GM08714 (cell line): ENCODE measurements at regions not wholly inside any gene's neighbourhood (a gene's known extent, or its start where the extent isn't known, plus 50 kb on each side); places are given as distances from the start of the nearest gene placed in this dataset.

ENCODE experiments used
- H3K4me3 ChIP-seq: fragments of 200-500 bp; sonication (Bioruptor generic); 2 replicates; pipeline ENCODE4 v1.5.1; 2014; ENCODE audit warnings: mild to moderate bottlenecking, low read length, inconsistent platforms
- ZNF274 ChIP-seq: IDR thresholded peaks from 2 replicates; pipeline ENCODE4 v1.6.1; 2012; ENCODE audit warnings: mild to moderate bottlenecking, low read depth, low read length

DNA sequence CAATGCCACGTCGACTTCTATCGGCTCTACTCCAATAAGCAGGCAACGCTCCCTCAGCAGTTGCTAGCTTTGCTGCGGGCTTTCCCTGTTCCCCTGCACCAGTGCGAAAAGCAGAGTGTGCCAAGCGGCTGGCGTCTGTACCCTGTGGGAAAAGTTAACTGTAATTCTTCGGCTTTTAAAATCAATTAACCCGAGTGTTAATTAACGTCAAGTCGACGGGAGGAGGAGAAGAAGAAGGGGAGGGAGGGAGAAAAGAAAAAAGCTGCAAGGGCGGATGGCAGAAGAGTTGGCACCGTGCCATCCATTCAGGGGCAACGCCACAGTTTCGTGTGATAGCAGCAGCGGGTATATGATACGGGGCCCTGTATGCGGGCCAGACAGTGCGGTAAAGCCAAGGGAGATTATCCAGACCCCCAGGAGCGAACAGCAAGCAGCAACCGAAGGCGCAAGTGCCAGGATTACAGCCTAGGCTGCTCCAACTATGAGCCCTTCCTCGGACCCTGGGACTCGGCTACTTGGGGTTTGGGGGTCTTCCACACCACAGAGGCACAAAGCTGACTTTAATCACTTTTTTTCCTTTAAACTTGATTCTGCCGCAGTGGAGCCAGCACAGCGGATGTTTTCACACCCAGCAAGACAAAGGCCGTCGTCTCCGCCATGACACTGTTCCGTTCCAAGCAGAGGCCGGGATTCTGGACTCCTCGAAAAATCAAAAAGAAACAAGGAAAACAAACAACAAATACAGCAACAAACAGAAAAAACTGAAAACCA is 253.8 kb upstream of the PMFBP1 start:
- H3K4me3 ChIP-seq, result no peak overlapping the region
- TF ChIP-seq ZNF274, result no peak

DNA sequence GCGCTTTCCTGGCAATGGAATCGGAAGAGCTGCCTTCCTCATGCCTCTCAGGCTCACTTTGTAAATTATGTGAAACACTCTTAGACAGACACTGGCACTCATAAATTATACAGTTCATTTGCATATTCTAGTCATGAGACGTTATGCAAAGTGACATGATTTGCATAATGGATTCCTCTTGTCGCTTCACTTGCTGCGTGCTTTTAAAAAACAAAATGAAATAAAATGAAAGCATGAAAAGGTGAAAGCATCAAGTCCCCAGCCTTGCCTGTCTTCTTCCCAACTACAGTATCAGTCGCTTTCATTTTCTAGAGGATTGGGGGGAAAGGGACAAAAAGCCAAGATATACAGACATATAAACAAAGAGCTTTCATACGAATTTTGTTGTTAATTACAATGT is 252.8 kb upstream of the PMFBP1 start:
- H3K4me3 ChIP-seq, result no peak overlapping the region
- TF ChIP-seq ZNF274, result no peak

DNA sequence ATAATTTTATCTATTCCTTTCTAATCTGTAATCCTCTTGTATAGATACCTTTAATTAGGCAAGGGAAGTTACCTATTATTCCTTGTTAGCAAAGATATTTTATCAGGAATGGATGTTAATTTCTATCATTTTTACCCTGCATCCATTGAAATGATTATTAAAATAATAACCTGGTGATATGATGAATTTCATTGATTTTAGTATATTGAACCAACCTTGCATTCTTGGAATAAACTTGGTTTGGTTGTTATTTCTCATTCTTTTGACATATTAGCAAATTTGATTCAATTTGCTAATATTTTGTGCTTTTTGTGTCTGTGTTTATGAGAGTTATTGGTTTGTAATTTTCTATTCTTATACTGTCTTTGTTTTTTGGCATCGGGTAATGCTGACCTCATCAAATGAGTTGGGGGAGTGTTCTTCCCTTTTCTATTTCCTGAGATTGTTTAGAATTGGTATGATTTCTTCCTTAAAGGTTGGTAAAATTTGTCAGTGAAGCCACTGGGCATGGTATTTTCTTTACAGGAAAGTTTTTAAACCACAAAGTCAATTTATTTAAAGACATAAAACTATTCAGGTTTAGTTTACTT is 250.4 kb upstream of the PMFBP1 start:
- TF ChIP-seq ZNF274, result no peak
- H3K4me3 ChIP-seq, result no peak overlapping the region

DNA sequence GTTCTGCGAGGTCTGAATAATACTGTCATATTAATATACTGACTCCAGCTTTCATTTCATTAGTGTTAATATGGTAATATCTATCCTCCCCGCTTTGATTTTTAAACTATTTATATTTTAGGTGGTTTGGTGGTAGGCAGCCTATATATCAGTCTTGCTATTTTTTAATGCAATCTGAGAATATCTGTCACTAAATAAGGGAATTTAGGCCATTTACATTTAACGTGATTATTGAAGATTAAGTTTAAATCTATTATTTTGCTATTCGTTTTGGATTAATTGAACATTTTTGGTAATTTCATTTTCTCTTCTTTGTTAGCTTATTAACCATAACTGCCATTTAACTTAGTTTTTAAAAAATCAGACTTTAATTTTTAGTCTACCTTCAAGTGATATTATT is 247.7 kb upstream of the PMFBP1 start:
- no peak for TF ChIP-seq ZNF274
- H3K4me3 ChIP-seq, result no peak overlapping the region

DNA sequence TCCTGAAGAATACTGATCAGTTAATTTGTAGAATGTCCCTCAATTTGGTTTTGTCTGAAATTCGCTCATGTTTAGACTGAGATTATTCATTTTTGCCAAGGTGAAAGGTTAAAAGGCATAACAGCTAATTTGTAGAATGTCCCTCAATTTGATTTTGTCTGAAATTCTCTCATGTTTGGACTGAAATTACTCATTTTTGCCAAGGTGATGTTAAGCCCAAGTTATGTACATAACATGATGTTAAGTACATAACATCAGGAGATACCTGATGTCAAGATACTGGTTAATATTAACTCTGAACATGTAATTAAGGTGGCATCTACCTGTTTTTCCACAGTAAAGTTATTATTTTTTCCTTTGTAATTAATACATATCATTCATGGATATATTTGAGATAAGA is 243.4 kb upstream of the PMFBP1 start:
- H3K4me3 ChIP-seq, result no peak overlapping the region
- TF ChIP-seq ZNF274, result no peak

DNA sequence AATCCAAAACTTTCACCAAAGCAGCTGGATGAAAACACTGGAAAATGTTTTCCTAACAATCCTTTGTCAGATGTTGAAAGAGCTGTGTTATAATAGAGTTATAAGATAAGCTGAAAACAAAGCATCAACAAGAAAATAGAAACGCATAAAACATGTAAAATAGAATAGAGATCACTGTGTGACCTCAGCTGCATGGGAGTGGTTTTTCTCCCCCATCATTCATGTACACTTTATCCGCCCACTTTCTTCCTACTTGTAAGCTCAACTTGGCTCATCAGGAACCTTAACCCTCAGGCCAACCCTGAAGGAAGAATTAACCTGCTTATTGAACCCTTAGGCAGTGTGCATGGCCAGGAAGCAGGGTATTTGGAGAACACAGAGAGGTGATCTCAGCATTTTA is 238.5 kb upstream of the PMFBP1 start:
- H3K4me3 ChIP-seq, result no peak overlapping the region
- TF ChIP-seq ZNF274, result no peak

DNA sequence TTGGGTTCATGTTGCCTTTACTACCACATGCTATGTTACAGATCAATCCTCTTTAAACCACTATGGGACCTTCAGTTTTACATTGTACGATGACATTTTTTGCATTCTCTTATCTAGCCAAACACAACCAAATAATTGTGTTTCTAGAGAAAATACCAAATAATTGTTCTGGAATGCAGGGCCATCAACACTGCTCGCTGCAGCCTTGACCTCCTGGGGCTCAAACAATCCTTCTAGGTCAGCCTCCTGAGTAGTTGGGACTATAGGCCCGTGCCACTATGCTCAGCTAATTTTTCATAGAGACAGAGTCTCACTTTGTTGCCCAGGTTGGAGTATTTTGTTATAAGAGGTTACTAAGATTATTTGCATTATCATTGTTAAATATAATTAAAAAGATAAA is 237.5 kb upstream of the PMFBP1 start:
- TF ChIP-seq ZNF274, result no peak

DNA sequence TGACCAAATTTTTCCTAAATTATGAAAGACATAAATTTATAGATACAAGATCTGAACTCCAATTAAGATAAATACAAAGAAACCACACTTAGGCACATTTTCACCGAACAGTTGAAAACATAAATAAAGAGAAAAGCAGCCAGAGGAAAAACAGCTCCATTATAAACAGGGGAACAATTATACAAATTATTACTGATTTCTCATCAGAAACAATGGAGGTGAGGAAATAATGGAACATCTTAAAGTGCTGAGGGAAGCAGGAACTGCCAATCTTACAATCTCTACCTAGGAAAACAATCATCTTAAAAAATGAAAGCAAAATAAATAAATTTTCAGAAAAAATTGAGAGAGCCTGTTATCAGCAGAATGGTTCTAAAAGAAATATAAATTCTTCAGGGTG is 234.4 kb upstream of the PMFBP1 start:
- no peak overlapping the region for H3K4me3 ChIP-seq
- TF ChIP-seq ZNF274, result no peak

More for the DNA sequence above, 237.5 kb upstream of the PMFBP1 start:
- H3K4me3 ChIP-seq, result no peak overlapping the region

DNA sequence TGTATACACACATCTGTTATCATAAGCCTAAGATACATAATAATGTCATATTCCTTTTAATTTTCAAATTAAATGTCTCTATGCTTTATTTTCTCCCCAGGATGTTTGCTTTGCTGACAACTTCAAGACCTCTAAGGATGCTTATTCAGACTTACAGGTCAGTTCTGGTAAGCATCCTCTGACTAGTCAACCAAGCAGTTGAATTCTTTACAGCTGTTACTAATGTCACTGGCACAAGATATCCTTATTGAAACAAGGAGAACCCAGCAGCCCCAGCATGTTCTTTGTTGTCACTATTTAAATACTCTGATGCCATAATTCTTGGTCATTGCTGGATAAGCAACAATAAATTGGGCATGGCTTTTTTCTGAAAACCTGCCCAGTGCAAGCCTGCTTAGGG is 232.3 kb upstream of the PMFBP1 start:
- no peak overlapping the region for H3K4me3 ChIP-seq
- TF ChIP-seq ZNF274, result no peak

DNA sequence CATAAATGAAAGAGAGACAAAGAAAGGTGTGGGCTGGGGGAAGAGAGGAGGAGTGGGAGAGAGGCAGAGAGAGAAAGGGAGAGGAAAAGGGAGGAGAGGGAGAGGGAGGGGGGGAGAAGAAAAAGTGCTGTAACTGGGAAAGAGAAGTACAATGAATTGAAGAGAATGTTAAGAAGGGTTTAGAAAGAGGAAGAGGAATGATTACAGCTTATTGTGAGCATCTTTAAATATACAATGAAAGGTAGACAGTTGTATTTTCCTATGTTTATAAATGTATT is 229.1 kb upstream of the PMFBP1 start:
- H3K4me3 ChIP-seq, result no peak overlapping the region
- no peak for TF ChIP-seq ZNF274

DNA sequence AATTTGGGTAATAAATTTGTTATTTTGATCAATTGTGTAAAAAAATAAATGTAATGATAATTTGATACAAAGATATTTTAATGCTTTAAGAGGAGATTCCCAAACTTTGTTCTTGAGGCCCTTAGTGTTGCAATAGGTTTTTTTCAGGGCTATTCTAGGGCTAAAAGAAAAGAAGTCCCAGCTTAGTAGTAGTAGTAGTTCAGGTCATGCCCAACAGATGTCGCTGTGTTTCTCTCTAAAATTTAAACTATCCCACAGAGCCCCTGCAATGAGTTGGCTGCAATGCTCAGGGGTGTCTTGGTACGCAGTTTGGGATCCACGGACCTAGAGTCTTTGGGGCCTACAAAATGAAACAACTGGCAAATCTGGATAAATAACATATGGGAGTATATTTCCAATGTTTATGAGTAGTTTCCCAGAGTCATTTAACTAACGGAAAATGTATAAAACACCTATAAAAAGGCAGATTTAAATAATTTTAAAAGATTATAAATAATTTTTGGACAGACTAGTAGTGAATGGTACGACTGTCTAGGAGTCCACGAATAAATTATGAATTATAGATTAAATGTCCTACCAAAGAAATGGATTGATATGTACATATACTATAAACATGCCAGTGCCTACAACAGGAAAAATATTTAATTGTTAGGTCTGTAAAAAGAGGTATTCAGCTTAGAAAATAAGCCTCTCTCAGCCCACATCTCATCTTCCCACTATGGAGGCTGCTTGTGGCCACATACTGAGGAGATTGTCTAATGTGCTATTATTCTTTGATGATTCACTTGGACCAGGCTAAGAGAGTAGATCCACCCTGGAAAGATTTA is 228.5 kb upstream of the PMFBP1 start:
- no peak overlapping the region for H3K4me3 ChIP-seq
- no peak for TF ChIP-seq ZNF274

DNA sequence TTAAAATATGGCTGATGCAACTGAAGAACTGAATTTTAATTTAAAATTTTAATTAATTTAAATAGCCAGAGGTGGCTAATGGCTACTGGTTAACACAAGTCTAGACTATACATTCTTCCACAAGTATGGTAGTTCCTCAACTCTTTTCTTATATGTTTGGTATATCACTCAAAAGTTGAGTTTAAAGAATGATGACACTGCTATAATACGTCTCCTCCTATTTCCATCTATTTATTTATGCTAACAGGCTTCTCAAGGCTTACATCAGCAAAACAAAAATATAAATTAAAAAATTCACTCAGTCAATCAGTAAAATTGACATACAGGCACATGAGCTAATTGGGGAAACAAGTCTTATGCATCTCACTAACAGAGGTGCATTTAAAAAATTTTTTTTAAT is 227.9 kb upstream of the PMFBP1 start:
- H3K4me3 ChIP-seq, result no peak overlapping the region
- no peak for TF ChIP-seq ZNF274

DNA sequence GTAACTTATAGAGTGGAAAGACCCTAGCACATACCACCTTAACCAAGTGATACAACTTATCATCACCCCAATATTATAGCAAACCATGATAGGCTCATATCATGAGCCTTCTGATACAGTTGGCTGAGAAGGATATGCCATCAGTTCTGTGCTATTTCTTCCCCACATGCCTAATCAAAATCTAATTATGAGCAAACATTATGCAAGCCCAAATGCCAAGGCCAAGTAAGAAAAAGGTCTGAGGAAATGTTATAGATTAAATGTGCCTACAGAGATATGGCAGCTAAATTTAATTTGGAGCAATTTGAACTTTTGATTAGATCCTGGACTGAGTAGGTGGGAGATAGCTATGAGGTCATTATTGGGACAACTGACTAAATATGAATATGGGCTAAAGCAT is 225.9 kb upstream of the PMFBP1 start:
- no peak overlapping the region for H3K4me3 ChIP-seq
- no peak for TF ChIP-seq ZNF274

DNA sequence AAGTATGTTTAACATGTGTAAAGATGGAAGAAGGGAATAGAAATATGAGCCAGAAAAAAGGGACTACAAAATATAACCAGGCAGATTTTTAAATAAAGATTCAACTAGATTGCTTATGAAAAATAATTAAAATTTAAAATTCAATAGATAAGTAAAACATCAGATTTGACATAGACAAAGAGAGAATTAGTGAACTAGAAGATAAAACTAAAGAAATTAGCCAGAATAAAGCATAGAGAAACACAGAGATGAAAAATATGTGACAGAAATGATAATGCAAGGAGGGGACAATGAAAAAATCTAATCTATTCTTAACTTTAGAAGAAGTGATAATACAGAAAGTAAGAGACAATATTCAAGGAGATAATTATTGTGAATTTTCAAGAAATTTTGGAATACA is 222.6 kb upstream of the PMFBP1 start:
- H3K4me3 ChIP-seq, result no peak overlapping the region
- TF ChIP-seq ZNF274, result no peak

DNA sequence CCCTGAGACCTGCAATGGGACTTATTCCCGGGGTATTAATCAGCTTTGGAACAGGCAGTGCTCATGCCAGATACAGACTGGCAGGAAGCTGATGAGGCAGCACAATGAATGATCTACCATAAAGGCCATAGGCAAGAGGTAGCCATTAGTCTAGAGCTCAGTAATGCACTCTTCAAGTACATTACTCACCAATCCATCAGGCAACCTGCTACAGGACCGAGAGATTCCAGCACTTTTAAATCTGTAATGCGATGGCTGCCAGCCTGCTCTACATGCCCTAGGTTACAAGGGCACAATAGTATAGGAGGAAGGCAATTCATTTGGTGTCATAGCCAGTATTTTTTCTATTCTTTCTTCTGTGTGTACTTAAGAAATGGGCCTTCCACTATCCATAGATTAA is 217.8 kb upstream of the PMFBP1 start:
- H3K4me3 ChIP-seq, result no peak overlapping the region
- TF ChIP-seq ZNF274, result no peak
